Testis (tissue), 2 donors: ENCODE measurements at regions not wholly inside any gene's neighbourhood (a gene's known extent, or its start where the extent isn't known, plus 50 kb on each side); places are given as distances from the start of the nearest gene placed in this dataset.

Experiments used
- CTCF ChIP-seq, 3 experiments: fragments of 450-650 bp in 2 of 3; fragments of 200-600 bp in 1 of 3; sonication (generic) in 1 of 3; IDR thresholded peaks; one replicate each; pipeline ENCODE4 v1.5.1; 2016 to 2019; ENCODE audit warnings: antibody characterized with exemption in 3 of 3, mild to moderate bottlenecking in 2 of 3, moderate library complexity in 1 of 3
- POLR2A ChIP-seq: fragments of 450-650 bp; IDR thresholded peaks from one replicate; pipeline ENCODE4 v1.6.1; 2017; ENCODE audit warnings: antibody characterized with exemption, mild to moderate bottlenecking, moderate library complexity

GRCh38 chr3:171967137-171967783 lies 72.1 kb upstream of the FNDC3B start:
- TF ChIP-seq POLR2A (no peak), CTCF (IDR thresholded peaks at IDR 0.05) (no peak)
